ENCODE measurements at regions not wholly inside any gene's neighbourhood (a gene's known extent, or its start where the extent isn't known, plus 50 kb on each side); places are given as distances from the start of the nearest gene placed in this dataset.

DNA sequence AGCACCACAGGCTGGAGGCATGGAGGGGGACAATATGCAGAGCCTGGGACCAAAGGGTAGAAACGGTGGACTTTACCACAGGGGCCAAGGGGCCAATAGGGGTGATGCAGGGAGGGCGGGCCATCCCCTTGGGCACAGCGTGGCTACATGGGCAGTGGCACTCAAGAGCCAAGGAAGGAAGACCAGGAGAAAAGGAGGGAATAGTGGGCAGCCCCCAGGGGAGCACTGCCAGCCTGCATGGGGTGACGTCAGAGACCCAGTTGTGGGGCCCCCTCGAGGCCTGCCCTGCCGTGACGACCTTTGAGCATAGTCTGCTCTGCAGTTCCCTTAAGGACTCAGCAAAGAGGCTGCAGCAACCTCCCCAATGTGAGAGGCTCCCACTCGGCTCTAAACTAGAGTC, 95.5 kb upstream of the TMPRSS2 start:
- Mint-ChIP-seq H3K4me1 (no peaks in the 10 kb centered on the region), H3K27ac (no peak overlapping the region), H3K4me3 (no peak overlapping the region), H3K27me3 (peaks cover 22% of the 10 kb centered on the region), H3K9me3 (peaks cover 0 to 2% (median 0%) of the 10 kb centered on the region in 3 donors), H3K36me3 (no peaks in the 10 kb centered on the region)

DNA sequence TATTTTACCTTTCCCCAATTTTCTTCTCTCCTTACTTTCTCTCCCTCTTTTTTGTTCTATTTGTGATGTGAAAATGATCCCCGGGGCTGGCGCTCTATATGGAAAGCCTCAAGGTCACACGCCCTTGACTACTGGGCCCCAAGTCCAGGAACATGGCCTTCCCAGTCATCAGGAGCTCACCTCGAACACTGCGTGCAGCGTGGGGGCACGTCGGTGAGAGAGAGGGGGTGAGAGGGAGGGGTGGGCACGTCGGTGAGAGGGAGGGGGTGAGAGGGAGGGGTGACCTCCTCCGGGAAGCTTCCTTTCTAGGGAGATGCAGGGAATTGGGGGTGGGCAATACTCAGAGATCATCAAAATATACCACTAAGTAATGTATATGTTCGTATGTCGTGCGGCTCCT, 94.6 kb upstream of the TMPRSS2 start:
- Mint-ChIP-seq H3K4me3 (no peak overlapping the region), H3K9me3 (peaks cover 0 to 2% (median 0%) of the 10 kb centered on the region in 3 donors), H3K27me3 (peaks cover 21% of the 10 kb centered on the region), H3K4me1 (no peaks in the 10 kb centered on the region), H3K36me3 (no peaks in the 10 kb centered on the region), H3K27ac (no peak overlapping the region)

DNA sequence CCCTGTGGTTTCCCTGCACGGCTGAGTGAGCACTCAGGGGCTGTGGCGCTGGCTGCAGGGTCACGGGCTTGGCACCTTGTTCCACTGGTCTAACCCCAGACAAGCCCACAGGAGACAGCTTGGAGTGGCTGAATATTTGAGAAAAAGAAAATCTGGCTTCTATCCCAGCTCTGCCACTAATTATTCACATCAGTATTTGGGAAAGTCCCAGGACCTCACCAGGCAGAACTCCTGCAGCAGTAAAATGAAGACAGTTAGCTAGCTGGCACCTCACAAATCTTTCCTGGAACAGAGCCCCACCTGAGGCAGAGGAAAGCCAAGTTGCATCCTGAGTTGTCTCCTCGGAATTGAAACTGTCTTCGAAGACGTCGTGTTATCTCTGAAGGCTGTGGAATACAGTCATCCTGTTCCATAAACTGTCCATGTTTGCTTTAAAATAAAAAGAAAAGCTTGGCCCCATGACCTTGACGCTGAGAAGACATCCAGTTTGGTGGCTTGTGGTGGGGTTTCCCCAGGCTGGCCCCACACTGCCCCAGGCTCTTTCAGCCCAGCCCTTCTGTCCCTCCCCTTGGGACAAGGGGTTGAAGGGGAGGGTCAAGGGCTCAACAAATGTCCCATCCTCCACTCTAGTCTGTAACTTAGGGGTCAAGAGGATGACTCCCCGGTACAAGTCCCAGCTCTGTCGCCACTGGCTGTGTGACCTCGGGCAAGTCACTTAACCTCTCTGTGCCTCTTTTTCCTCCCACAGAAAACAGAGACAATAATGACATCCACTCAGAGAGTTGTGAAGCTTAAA, 93.8 kb upstream of the TMPRSS2 start:
- peaks cover 0 to 5% (median 4%) of the 10 kb centered on the region in 3 donors for H3K9me3 Mint-ChIP-seq
- no peaks in the 10 kb centered on the region for H3K36me3 Mint-ChIP-seq
- no peak overlapping the region for H3K27ac Mint-ChIP-seq
- peaks cover 19% of the 10 kb centered on the region for H3K27me3 Mint-ChIP-seq
- H3K4me1 Mint-ChIP-seq: no peaks in the 10 kb centered on the region
- H3K4me3 Mint-ChIP-seq: no peak overlapping the region

DNA sequence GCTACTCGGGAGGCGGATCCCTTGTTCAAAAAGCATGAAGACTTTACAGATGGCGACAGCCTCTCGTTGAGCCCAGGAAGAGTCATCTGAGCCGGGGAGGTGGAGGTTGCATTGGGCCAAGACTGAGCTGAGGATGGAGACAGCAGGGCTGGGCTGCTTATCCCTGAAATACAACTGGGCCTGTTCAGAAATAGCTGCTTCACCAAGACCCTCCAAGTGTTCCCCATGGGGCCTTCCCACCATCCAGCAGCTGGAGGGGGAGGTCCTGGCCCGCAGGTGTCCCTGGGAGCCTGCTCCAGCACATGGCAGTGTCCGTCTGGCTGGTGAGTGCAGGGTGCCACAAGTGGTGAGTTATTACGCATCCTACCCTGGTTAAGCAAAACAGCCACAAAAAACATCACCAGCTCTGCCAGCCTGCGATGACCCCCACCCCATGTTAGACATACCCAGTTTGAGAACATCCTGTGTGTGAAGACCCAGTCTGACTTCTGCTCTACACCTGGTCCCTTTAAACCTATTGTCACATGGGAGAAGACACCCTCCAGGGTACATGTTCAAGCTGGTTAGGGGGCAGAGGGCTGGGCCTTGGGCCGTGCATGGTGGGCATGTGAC, 93.1 kb upstream of the TMPRSS2 start:
- Mint-ChIP-seq H3K9me3 (peaks cover 0 to 6% (median 4%) of the 10 kb centered on the region in 3 donors), H3K27ac (no peak overlapping the region)

DNA sequence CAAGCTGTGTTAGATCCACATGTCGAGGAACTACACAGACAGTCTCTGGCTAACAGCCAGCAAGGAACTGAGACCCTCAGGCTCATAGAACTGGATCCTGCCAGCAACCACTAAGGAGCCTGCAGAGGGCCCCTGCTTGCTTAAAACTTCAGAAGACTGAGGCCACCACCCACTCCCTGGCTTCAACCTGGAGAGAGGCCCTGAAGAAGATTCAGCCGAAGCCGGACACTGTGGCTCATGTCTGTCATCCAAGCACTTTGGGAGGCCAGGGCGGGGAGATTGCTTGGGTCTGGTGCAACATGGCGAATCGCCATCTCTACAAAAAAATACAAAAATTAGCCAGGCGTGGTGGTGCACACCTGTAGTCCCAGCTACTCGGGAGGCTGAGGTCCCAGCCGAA, 92.6 kb upstream of the TMPRSS2 start:
- Mint-ChIP-seq H3K36me3 (no peaks in the 10 kb centered on the region), H3K9me3 (peaks cover 0 to 6% (median 4%) of the 10 kb centered on the region in 3 donors), H3K4me3 (no peak overlapping the region), H3K4me1 (no peaks in the 10 kb centered on the region), H3K27me3 (peaks cover 17% of the 10 kb centered on the region), H3K27ac (no peak overlapping the region)

More for the DNA sequence above, 93.1 kb upstream of the TMPRSS2 start:
- no peaks in the 10 kb centered on the region for H3K36me3 Mint-ChIP-seq
- H3K27me3 Mint-ChIP-seq: peaks cover 17% of the 10 kb centered on the region
- no peak overlapping the region for H3K4me3 Mint-ChIP-seq
- no peaks in the 10 kb centered on the region for H3K4me1 Mint-ChIP-seq

DNA sequence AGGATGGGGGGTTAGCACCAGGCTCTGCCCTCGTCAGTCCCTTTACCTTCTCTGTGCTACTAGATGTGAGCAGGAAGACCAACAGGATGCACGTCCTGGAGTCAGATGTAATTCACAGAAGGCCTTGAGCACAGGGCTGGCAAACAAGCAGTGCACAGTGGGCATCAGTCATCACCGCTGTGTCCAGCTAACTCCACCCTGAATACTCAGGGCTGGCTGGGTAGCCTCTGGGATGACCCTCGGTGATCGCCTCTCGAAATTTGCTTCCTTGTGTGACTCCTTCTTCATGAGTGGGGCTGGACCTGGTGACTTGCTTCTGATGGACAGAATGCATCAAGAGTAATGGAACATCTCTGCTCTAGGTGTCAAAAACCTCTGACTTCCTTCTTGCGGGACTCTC, 92.2 kb upstream of the TMPRSS2 start:
- H3K4me3 Mint-ChIP-seq: no peak overlapping the region
- H3K4me1 Mint-ChIP-seq: no peaks in the 10 kb centered on the region
- peaks cover 17% of the 10 kb centered on the region for H3K27me3 Mint-ChIP-seq
- peaks cover 0 to 6% (median 4%) of the 10 kb centered on the region in 3 donors for H3K9me3 Mint-ChIP-seq
- H3K36me3 Mint-ChIP-seq: no peaks in the 10 kb centered on the region
- no peak overlapping the region for H3K27ac Mint-ChIP-seq

DNA sequence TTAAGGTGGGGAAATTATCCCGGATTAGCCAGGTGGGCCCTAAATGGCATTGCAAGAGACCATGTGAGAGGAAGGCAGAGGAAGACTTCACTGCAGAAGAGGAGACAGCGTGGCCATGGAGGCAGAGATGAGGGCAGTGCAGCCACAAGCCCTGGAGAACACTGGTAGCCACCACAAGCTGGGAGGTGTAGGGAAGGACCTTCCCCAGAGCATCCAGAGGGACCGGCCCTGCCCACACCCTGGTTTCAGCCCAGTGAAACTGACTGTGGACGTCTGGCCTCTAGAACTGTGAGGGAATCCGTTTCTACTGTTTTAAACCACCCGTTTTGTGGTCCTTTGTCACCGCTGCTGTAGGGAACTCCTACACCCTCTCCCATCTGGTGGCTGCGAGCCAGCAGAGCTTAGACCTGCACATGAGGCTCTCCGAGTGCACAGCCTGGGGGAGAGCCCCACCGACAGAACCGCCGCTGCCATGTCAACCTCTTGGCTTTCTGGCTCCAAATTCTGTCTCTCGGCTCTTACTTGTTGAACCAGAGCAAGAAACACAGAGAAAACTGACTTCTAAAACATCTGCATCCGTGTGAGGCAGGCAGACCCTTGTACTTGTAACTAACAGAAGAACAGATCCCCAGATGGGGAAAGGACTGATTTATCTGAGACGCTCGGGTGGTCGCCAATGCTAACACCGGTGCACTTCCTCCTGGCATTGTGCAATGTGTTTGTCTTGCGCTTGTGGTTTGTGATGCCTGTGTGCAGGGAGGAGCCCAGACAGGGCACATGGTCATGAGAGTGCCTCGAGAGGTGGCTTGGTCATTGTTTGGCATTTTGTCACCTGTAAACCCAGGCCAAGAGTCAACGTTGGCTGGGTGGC, 90.8 kb upstream of the TMPRSS2 start:
- peaks cover 13% of the 10 kb centered on the region for H3K27me3 Mint-ChIP-seq

DNA sequence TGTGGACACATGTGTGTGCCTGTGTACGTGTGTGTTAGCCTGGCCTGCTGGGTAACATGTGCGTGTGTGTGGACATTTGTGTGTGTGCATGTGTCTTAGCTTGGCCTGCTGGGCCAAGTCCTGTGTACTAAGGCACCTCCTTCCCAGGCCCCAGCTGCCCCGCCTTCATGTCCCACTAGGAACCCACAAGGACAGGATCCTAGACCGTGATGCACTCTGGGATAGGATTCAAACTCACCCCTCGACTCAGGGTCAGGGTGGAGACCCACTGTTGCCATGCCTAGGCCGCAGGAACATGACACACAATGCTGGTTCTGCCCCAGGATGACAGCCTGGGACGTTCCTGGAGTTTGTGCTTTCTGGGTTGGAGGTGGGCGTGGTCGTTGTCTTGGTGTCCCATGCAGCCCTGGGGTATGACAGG, 89.9 kb upstream of the TMPRSS2 start:
- Mint-ChIP-seq H3K27me3 (peaks cover 9% of the 10 kb centered on the region), H3K4me1 (no peaks in the 10 kb centered on the region), H3K27ac (no peak overlapping the region), H3K9me3 (peaks cover 0 to 6% (median 4%) of the 10 kb centered on the region in 3 donors), H3K4me3 (no peak overlapping the region), H3K36me3 (no peaks in the 10 kb centered on the region)

More for the DNA sequence above, 90.8 kb upstream of the TMPRSS2 start:
- no peak overlapping the region for H3K27ac Mint-ChIP-seq
- H3K4me1 Mint-ChIP-seq: no peaks in the 10 kb centered on the region
- no peaks in the 10 kb centered on the region for H3K36me3 Mint-ChIP-seq
- H3K4me3 Mint-ChIP-seq: peak overlapping the region in 1 of 4 donors; percentile 28
- peaks cover 0 to 6% (median 4%) of the 10 kb centered on the region in 3 donors for H3K9me3 Mint-ChIP-seq

DNA sequence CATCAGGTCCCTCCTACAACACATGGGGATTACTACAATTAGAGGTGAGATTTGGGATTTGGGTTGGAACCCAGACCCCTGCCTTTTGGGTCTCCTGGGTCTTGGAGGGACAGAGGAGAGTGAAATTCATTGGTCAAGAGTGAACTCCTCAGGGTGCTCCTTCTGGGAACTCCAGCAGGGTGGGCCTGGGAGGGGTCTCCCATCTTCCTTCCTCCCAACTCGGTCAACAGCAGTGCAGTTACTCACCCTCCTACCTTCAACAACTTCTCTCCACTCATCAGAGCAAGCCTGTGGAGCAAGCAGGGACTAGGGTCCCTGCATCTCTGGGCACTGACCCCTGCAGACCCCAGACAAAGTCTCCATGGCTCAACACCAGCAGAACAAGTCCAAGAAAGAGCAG, 89.3 kb upstream of the TMPRSS2 start:
- no peaks in the 10 kb centered on the region for H3K4me1 Mint-ChIP-seq
- H3K4me3 Mint-ChIP-seq: no peak overlapping the region
- H3K9me3 Mint-ChIP-seq: peaks cover 0 to 6% (median 4%) of the 10 kb centered on the region in 3 donors
- peaks cover 9% of the 10 kb centered on the region for H3K27me3 Mint-ChIP-seq
- H3K27ac Mint-ChIP-seq: no peak overlapping the region
- no peaks in the 10 kb centered on the region for H3K36me3 Mint-ChIP-seq

DNA sequence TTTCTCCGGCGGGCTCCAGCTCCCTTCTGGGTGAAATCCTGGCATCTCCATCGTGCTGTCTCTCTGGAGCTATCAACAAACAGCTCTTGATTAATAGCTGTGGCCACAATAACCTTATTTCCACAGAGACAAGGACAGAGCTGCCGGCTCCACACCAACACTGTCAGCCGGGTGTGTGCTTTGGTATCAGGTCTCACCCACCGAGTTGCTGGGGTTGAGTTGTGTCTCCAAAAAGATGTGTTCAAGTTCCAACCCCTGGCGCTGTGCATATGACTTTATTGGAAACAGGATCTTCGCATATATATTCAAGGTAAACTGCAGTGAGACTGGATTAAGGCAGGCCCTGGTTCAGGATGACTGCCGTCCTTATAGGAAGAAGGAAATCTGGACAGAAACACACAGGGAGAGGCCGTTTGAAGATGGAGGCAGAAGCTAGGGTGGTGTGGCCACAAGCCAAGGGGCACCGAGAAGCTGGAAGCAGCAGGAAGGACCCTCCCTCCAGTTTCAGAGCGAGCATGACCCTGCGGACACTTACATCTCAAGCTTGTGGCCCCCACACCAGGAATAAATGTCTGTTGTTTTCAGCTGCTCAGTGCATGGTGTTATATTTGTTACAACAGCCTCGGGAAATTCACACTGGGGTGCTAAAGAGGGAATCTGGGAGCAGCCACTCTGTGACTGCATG, 88.4 kb upstream of the TMPRSS2 start:
- no peaks in the 10 kb centered on the region for H3K4me1 Mint-ChIP-seq
- no peak overlapping the region for H3K4me3 Mint-ChIP-seq
- H3K27ac Mint-ChIP-seq: no peak overlapping the region
- no peaks in the 10 kb centered on the region for H3K36me3 Mint-ChIP-seq
- peaks cover 0 to 6% (median 4%) of the 10 kb centered on the region in 3 donors for H3K9me3 Mint-ChIP-seq
- peaks cover 9% of the 10 kb centered on the region for H3K27me3 Mint-ChIP-seq

DNA sequence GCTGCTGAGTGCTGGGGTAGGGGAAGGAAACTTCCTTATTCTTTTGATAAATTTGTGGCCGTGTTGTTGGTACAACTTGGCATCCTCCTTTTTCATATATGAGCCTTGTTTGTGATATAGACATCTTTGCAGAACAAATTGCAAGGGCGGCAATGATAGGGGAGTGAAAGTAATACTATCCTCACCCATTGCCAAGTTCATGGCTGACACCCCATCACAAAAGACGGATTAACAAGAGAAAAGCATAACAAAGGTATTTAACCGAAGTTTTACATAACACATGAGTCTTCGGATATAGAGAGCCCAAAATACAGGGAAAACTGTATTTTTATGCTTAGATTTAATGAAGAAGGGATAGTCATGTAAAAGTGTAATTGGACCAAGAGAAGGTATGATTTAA, 86.3 kb upstream of the TMPRSS2 start:
- H3K27ac Mint-ChIP-seq: no peak overlapping the region
- no peaks in the 10 kb centered on the region for H3K4me1 Mint-ChIP-seq
- peaks cover 8% of the 10 kb centered on the region for H3K27me3 Mint-ChIP-seq
- no peak overlapping the region for H3K4me3 Mint-ChIP-seq
- H3K9me3 Mint-ChIP-seq: peaks cover 0 to 4% (median 3%) of the 10 kb centered on the region in 3 donors
- H3K36me3 Mint-ChIP-seq: no peaks in the 10 kb centered on the region

DNA sequence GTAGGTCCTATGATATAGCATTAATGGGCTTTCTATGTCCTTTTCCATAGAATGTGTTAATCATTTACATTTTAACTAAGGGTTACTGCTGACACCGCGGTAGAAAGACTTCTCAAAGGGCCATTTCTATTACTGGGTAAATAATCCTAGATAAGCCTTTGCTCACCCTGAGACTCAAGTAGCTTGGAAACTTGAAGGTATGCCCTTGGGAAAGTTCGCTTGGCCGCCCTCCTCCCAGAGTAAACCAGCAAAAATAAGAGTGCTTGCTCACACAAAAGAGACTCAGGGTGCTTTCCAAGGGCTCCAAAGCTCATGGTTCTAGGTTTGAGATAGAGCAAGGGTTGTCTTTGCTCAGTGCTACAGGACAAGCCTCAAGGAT, 85.8 kb upstream of the TMPRSS2 start:
- Mint-ChIP-seq H3K36me3 (no peaks in the 10 kb centered on the region), H3K4me3 (no peak overlapping the region), H3K27ac (no peak overlapping the region), H3K27me3 (peaks cover 6% of the 10 kb centered on the region), H3K9me3 (peaks cover 3 to 4% (median 4%) of the 10 kb centered on the region in 3 donors), H3K4me1 (no peaks in the 10 kb centered on the region)

DNA sequence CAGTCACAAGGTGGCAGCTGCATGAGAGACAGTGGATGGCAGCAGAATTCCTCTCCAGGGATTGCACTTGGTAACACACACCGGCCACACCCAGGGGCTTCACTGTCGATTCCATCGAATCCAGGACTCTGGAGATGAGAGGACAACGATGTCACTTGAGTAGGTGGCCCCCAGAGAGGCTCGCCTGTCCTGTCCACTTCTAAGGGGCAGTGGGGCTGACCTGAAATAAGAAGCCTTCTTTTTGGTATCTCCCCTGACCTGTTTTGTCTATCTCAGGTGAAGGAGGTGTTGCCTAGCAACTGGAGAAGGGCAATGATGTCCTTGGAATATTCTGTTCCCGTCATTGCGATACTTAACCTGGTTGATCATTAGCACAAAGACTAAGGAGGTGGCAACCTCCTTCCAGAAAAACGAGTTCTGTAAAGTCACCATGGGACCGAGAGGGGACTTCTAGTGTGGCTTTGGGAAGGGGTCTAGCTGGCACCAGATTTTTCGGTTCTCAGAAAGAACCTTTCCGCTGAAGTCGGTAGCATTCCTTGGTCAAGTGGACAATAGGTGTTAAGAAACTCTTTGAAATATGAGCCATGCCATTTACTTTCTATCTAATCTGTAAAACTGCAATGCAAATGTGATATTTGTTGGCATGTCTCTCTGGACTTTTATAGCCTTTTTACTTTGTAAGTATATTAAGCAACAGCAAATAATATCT, 85.2 kb upstream of the TMPRSS2 start:
- Mint-ChIP-seq H3K36me3 (no peaks in the 10 kb centered on the region), H3K9me3 (peaks cover 5 to 10% (median 6%) of the 10 kb centered on the region in 3 donors), H3K4me1 (no peaks in the 10 kb centered on the region), H3K27ac (no peak overlapping the region), H3K27me3 (peaks cover 6% of the 10 kb centered on the region), H3K4me3 (no peak overlapping the region)

DNA sequence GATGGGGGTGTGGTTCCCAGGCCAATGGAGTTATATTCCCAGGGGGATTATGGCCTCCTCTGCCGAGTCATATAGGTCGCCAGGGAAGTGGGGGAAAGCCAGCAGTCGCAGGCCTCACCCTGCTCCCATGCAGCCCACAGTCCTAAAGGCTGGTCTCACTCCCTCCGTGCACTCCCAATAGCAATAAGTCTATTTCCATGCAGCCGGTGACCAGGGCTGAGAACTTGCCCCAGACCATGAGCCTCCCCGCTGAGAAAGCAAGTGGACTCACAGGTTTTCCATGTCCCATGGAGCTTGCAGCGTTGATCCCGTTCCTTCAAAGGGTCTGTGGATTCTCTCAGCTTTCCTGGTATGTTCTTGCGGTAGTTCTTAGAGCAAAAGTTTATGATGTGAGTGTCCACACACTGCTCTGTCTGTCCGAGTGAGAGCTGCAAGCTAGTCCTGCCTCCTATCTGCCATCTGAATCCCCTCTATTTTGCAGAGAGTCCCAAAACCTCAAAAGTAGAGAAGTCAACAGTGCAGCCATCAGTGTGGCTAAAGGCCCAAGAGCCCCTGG, 81.7 kb upstream of the TMPRSS2 start:
- Mint-ChIP-seq H3K27ac (no peak overlapping the region), H3K4me1 (no peaks in the 10 kb centered on the region), H3K27me3 (peaks cover 5% of the 10 kb centered on the region), H3K9me3 (peaks cover 7 to 26% (median 13%) of the 10 kb centered on the region in 3 donors), H3K36me3 (peaks cover 2% of the 10 kb centered on the region), H3K4me3 (no peak overlapping the region)

All from IgD-negative memory B cell (primary cell).